PC-3 (cell line): ENCODE measurements at regions not wholly inside any gene's neighbourhood (a gene's known extent, or its start where the extent isn't known, plus 50 kb on each side); places are given as distances from the start of the nearest gene placed in this dataset.
"Not testable (repeated sequence)": the region's sequence is repeated elsewhere in the genome, so short reads cannot be mapped to it uniquely, and the experiment has no call there.

ENCODE experiments used
- ATAC-seq: fragments of 200-7000 bp; cut with Tn5 transposase; 2 replicates; pipeline ENCODE4 v1.9.1; 2020; ENCODE audit warnings: mild to moderate bottlenecking, moderate library complexity
- BruUV-seq: library from RNA; stranded (reverse); fragments of 400-500 nt; replicated peaks from 2 replicates; lab custom pipeline; 2021; lab: Mats Ljungman, UMichigan
- CTCF ChIA-PET: fragments of 300-600 bp; sonication (Branson Sonifier 250); formaldehyde crosslinking; loops from one replicate; lab custom pipeline; 2022; ENCODE audit warnings: antibody characterized with exemption; lab: Charles Lee
- POLR2A ChIA-PET: fragments of 300-600 bp; sonication (Branson Sonifier 250); formaldehyde crosslinking; loops from one replicate; lab custom pipeline; 2022; ENCODE audit warnings: antibody characterized with exemption; ENCODE audit not compliant: unreplicated experiment; lab: Charles Lee
- DNase-seq: peaks from one replicate; pipeline ENCODE4 v3.0.0-alpha.2; 2015
- H2AFZ ChIP-seq: fragments of 300-600 bp; sonication (generic); 2 replicates; pipeline ENCODE4 v1.6.0; 2016; ENCODE audit warnings: antibody characterized with exemption, low read length
- H3F3A ChIP-seq: fragments of 300-600 bp; sonication (generic); one replicate; pipeline ENCODE4 v1.6.0; 2017; ENCODE audit warnings: antibody characterized with exemption, low read length, control low read depth, mild to moderate bottlenecking; ENCODE audit not compliant: unreplicated experiment
- H3K27ac ChIP-seq: fragments of 300-600 bp; sonication (generic); 2 replicates; pipeline ENCODE4 v1.5.1; 2016; ENCODE audit warnings: mild to moderate bottlenecking, low read length
- H3K27me3 ChIP-seq: fragments of 300-600 bp; sonication (generic); 2 replicates; pipeline ENCODE4 v1.6.1; 2016; ENCODE audit warnings: low read length, mixed read lengths
- H3K36me3 ChIP-seq: fragments of 300-600 bp; sonication (generic); 2 replicates; pipeline ENCODE4 v1.6.1; 2016; ENCODE audit warnings: low read depth, mixed run types, low read length, mixed read lengths
- H3K4me1 ChIP-seq: fragments of 300-600 bp; sonication (generic); 2 replicates; pipeline ENCODE4 v1.5.1; 2016; ENCODE audit warnings: low read length; ENCODE audit not compliant: insufficient read depth
- H3K4me2 ChIP-seq: fragments of 300-600 bp; sonication (generic); 2 replicates; pipeline ENCODE4 v1.6.0; 2016; ENCODE audit warnings: low read length
- H3K4me3 ChIP-seq: fragments of 300-600 bp; sonication (generic); 2 replicates; pipeline ENCODE4 v1.5.1; 2016; ENCODE audit warnings: mild to moderate bottlenecking, low read length, mixed read lengths
- H3K79me2 ChIP-seq: fragments of 300-600 bp; sonication (generic); 2 replicates; pipeline ENCODE4 v1.6.1; 2017; ENCODE audit warnings: low read length, mixed read lengths
- H3K9ac ChIP-seq: fragments of 300-600 bp; sonication (generic); 2 replicates; pipeline ENCODE4 v1.6.0; 2016; ENCODE audit warnings: mild to moderate bottlenecking, low read length
- H3K9me2 ChIP-seq: fragments of 300-600 bp; sonication (generic); replicated peaks from 2 replicates; pipeline ENCODE4 v1.6.1; 2016; ENCODE audit warnings: mixed run types, low read length, mixed read lengths
- H3K9me3 ChIP-seq: fragments of 300-600 bp; sonication (generic); 2 replicates; pipeline ENCODE4 v1.6.1; 2016; ENCODE audit warnings: low read length, mixed read lengths
- H4K20me1 ChIP-seq: fragments of 300-600 bp; sonication (generic); 2 replicates; pipeline ENCODE4 v1.6.1; 2016; ENCODE audit warnings: low read length, mixed read lengths
- CTCF ChIP-seq: fragments of 300-600 bp; sonication (generic); conservative IDR thresholded peaks from 2 replicates; pipeline ENCODE4 v1.5.1; 2017; ENCODE audit warnings: antibody characterized with exemption, low read depth, mild to moderate bottlenecking, low read length
- EZH2 ChIP-seq: fragments of 300-600 bp; sonication (generic); IDR thresholded peaks from one replicate; pipeline ENCODE4 v1.6.1; 2017; ENCODE audit warnings: antibody characterized with exemption, mild to moderate bottlenecking, low read length; ENCODE audit not compliant: unreplicated experiment
- EZH2phosphoT487 ChIP-seq: fragments of 300-600 bp; sonication (generic); IDR thresholded peaks from 2 replicates; pipeline ENCODE4 v1.6.1; 2018; ENCODE audit warnings: mild to moderate bottlenecking, antibody characterized with exemption, low read length, borderline replicate concordance
- intact Hi-C: fragments of 100-400 bp; cut with micrococcal nuclease; formaldehyde crosslinking; loops from 2 replicates; pipeline ENCODE4 v1.9.0; 2023

- Histone ChIP-seq H4K20me1 (no peaks in the 10 kb centered on the region), H3K9me2 (no peaks in the 10 kb centered on the region), H3F3A (no peaks in the 10 kb centered on the region), H3K9ac (no peak overlapping the region), H3K4me3 (no peak overlapping the region), H3K4me2 (no peak overlapping the region), H3K36me3 (no peaks in the 10 kb centered on the region), H2AFZ (no peak overlapping the region), H3K4me1 (no peaks in the 10 kb centered on the region), H3K79me2 (no peaks in the 10 kb centered on the region), H3K27ac (no peak overlapping the region), H3K27me3 (no peaks in the 10 kb centered on the region), H3K9me3 (no peaks in the 10 kb centered on the region)
- ChIA-PET POLR2A (no interaction called here), CTCF (no interaction called here)
- TF ChIP-seq CTCF = no peak
- DNase-seq (no peak), ATAC-seq (no peak)
- no TSS peak for BruUV-seq
- intact Hi-C loops = no loop called here
These were observed 1059.6 kb upstream of the SLIT2 start for GRCh38 chr4:19191979-19192650.

- Histone ChIP-seq H4K20me1 (no peaks in the 10 kb centered on the region), H3K36me3 (no peaks in the 10 kb centered on the region), H3K4me3 (no peak overlapping the region), H3K4me2 (no peak overlapping the region), H3K79me2 (no peaks in the 10 kb centered on the region), H3K9me2 (no peaks in the 10 kb centered on the region), H3K27ac (no peak overlapping the region), H2AFZ (no peak overlapping the region), H3K4me1 (no peaks in the 10 kb centered on the region), H3K27me3 (no peaks in the 10 kb centered on the region), H3F3A (no peaks in the 10 kb centered on the region), H3K9ac (no peak overlapping the region), H3K9me3 (no peaks in the 10 kb centered on the region)
- CTCF ChIA-PET = no interaction called here
- no peak for TF ChIP-seq EZH2phosphoT487
- TF ChIP-seq EZH2 = no peak
- no peak for TF ChIP-seq CTCF
- no TSS peak for BruUV-seq
- no peak for DNase-seq
- POLR2A ChIA-PET = no interaction called here
- ATAC-seq = no peak
- intact Hi-C loops = no loop called here
These were observed 1064.0 kb upstream of the SLIT2 start for GRCh38 chr4:19187691-19188090.

- Histone ChIP-seq H3K9me2 (no peaks in the 10 kb centered on the region), H2AFZ (no peak overlapping the region), H3K4me1 (no peaks in the 10 kb centered on the region), H3K27me3 (no peaks in the 10 kb centered on the region), H3K4me3 (no peak overlapping the region), H3K27ac (no peak overlapping the region), H3K36me3 (no peaks in the 10 kb centered on the region), H4K20me1 (no peaks in the 10 kb centered on the region), H3K9ac (no peak overlapping the region), H3K9me3 (no peaks in the 10 kb centered on the region), H3F3A (no peaks in the 10 kb centered on the region), H3K79me2 (no peaks in the 10 kb centered on the region), H3K4me2 (no peak overlapping the region)
- ChIA-PET POLR2A (no interaction called here), CTCF (no interaction called here)
- no peak for ATAC-seq
- BruUV-seq = no TSS peak
- no peak for DNase-seq
- intact Hi-C loops = no loop called here
- TF ChIP-seq EZH2phosphoT487 (no peak), EZH2 (no peak), CTCF (no peak)
These were observed 1064.6 kb upstream of the SLIT2 start for GRCh38 chr4:19187096-19187495.

GRCh38 chr4:19181631-19182030 lies 1070.1 kb upstream of the SLIT2 start:
- H3K9ac ChIP-seq, H3K4me1 ChIP-seq, H3K79me2 ChIP-seq, ATAC-seq, POLR2A ChIA-PET, H3K27me3 ChIP-seq, H2AFZ ChIP-seq, H3K4me2 ChIP-seq, CTCF ChIA-PET, DNase-seq, BruUV-seq, H3K27ac ChIP-seq, H3K4me3 ChIP-seq, H3K36me3 ChIP-seq, H4K20me1 ChIP-seq, H3F3A ChIP-seq, intact Hi-C loops, H3K9me3 ChIP-seq, H3K9me2 ChIP-seq: not testable (repeated sequence)
